ENCODE measurements at regions not wholly inside any gene's neighbourhood (a gene's known extent, or its start where the extent isn't known, plus 50 kb on each side); places are given as distances from the start of the nearest gene placed in this dataset.

DNA sequence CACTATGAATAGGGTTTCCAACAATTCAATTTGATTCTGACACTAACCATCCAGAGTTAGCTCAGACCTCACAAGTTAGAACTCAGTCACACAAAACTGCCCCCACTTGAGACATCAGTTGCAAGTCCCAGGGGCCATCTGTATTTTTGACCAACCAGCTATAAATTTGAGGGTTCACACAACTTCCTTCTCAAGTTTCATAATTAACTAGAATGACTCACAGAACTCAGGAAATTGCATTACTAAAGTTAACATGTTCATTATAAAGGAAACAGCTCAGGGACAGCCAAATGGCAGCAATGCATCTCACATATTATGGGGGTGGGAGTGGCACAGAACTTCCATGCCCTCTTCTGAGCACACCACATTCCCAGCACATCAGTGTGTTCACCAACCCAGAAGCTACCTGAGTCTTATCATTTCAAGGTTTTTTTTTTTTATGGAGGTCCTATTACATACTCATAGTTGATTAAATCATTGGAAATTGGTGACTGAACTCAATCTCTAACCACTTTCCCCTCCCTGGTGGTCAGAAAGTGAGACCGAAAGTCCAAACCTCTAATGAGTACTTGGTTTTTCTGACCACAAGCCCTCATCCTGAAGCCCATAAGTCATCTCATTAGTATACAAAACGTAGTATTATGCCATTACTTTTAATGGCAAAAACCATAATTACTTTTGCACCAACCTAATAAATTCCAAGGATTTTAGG is 1721.5 kb upstream of the SEL1L start:
- no peak overlapping the region for H3K4me3 ChIP-seq (ENCODE audit: low read length)
- DNase-seq (ENCODE audit: low read depth) = no peak
- TF ChIP-seq CTCF (conservative IDR thresholded peaks at IDR 0.05; ENCODE audit: low read length) = no peak

DNA sequence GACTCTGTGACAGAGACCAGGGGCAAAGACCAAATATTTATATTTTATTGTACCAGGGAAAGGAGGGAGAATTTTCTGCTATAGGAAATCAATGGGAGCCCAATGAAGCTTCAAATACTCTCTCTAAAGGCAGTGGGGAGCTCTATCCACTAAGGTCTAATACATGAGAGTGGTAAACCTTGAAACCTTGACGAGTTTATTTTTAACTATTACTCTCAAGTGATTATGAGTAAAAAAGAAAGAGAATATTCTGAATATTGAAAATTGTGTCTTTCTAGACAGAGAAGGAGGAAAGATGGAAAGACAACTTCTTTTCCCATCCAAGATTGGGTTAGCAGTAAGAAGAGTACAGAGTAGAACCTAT is 1722.1 kb upstream of the SEL1L start:
- no peak for TF ChIP-seq CTCF (conservative IDR thresholded peaks at IDR 0.05; ENCODE audit: low read length)
- DNase-seq (ENCODE audit: low read depth) = no peak
- H3K4me3 ChIP-seq (ENCODE audit: low read length) = no peak overlapping the region

GRCh38 chr14:83257466-83258439 is 1724.1 kb upstream of the SEL1L start:
- no peak for DNase-seq (ENCODE audit: low read depth)
- H3K4me3 ChIP-seq (ENCODE audit: low read length) = no peak overlapping the region
- TF ChIP-seq CTCF (conservative IDR thresholded peaks at IDR 0.05; ENCODE audit: low read length) = no peak

GRCh38 chr14:83260751-83261150 is 1727.1 kb upstream of the SEL1L start:
- H3K4me3 ChIP-seq (ENCODE audit: low read length) = no peak overlapping the region
- DNase-seq (ENCODE audit: low read depth) = no peak
- TF ChIP-seq CTCF (conservative IDR thresholded peaks at IDR 0.05; ENCODE audit: low read length) = no peak

DNA sequence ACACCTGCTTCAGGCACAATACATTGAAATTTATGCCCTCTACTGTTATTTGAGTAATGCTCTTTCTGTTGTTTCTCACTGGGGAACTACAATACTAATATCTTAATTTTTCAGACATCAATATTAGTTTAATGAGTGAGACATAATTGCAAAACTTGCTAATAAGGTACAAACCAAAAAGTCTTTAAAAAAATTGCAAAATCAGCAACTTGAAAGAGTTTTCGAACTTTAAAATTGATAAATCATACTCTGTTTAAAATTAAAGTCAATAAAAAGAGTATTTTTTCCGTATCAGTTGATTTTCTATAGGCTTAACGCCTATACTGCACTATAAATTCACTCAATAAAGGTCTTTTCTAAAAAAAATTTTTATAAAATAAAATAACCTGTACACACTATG is 1735.9 kb upstream of the SEL1L start:
- H3K4me3 ChIP-seq (ENCODE audit: low read length) = no peak overlapping the region
- no peak for DNase-seq (ENCODE audit: low read depth)
- no peak for TF ChIP-seq CTCF (conservative IDR thresholded peaks at IDR 0.05; ENCODE audit: low read length)

DNA sequence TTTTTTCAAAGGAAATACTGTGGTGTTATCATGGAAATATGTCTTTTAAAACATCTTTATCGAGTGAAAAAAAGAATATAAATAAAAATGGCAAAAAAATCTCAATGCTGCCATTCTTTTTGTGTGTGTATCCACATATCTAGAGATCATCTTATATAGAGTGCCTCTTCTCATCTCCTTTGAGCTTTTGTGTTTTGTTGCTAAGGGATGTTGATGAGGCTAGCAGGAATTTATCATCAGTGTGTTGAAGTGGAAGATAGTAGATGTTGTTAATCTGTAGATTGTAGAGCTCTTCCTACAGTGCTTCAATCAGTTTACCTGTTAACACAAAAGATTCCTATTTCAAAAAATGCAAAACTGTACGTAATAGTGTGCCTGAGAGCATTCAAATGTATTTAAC is 1738.0 kb upstream of the SEL1L start:
- TF ChIP-seq CTCF (conservative IDR thresholded peaks at IDR 0.05; ENCODE audit: low read length) = no peak
- H3K4me3 ChIP-seq (ENCODE audit: low read length) = no peak overlapping the region
- no peak for DNase-seq (ENCODE audit: low read depth)

DNA sequence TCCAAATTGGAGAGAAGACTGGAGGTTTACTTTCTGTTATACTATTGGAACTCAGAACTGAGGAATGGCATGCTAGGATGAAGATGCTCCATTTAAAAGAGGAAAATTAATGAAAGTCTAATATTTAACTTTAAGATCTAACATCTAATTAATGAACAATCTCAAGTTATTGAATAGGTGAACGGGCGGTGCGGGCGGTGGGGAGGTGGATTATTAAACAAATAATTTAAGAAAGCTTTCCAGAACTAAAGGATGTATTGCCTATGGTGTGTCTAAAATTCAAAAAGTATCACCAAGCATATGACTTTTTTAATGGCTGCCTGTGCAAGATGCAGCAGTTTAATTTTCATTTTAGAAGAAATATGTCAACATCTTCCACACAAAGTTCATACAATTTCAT is 1747.1 kb upstream of the SEL1L start:
- no peak overlapping the region for H3K4me3 ChIP-seq (ENCODE audit: low read length)
- DNase-seq (ENCODE audit: low read depth) = no peak
- no peak for TF ChIP-seq CTCF (conservative IDR thresholded peaks at IDR 0.05; ENCODE audit: low read length)
